H1 (cell line): ENCODE measurements at regions not wholly inside any gene's neighbourhood (a gene's known extent, or its start where the extent isn't known, plus 50 kb on each side); places are given as distances from the start of the nearest gene placed in this dataset.

ENCODE experiments used
- CTCF ChIA-PET: fragments of 300-600 bp; sonication (Branson Sonifier 250); formaldehyde crosslinking; loops from one replicate; lab custom pipeline; 2021; ENCODE audit not compliant: partially characterized antibody; lab: Charles Lee
- POLR2A ChIA-PET: fragments of 300-600 bp; sonication (Branson Sonifier 250); formaldehyde crosslinking; loops from one replicate; lab custom pipeline; 2021; ENCODE audit warnings: inconsistent platforms; ENCODE audit not compliant: partially characterized antibody; lab: Charles Lee
- DNase-seq, 2 experiments: peaks; one replicate each; pipeline versions ENCODE4 v3.0.0 to v3.0.0-alpha.2; 2010 to 2022; ENCODE audit warnings: low spot score in 2 of 2, low read depth in 1 of 2, mixed read lengths in 1 of 2
- FAIRE-seq: peaks from 2 replicates; lab custom pipeline; 2011; peaks lifted over from hg19 to GRCh38; lab: Jason Lieb, UNC
- H2AFZ ChIP-seq: 2 replicates; pipeline ENCODE4 v1.8.1; 2012; ENCODE audit warnings: low read length, inconsistent platforms
- H2AK5ac ChIP-seq: 2 replicates; pipeline ENCODE4 v1.6.1; 2013; ENCODE audit warnings: low read depth, low read length
- H2BK120ac ChIP-seq: replicated peaks from 2 replicates; pipeline ENCODE3; 2013; ENCODE audit warnings: low read depth, low read length, inconsistent platforms
- H2BK12ac ChIP-seq: 2 replicates; pipeline ENCODE4 v1.6.1; 2013; ENCODE audit warnings: low read depth, low read length
- H2BK15ac ChIP-seq: 2 replicates; pipeline ENCODE4 v1.6.1; 2013; ENCODE audit warnings: low read length
- H2BK20ac ChIP-seq: 2 replicates; pipeline ENCODE4 v1.6.1; 2013; ENCODE audit warnings: low read length
- H2BK5ac ChIP-seq: 2 replicates; pipeline ENCODE4 v1.6.1; 2013; ENCODE audit warnings: low read depth, low read length
- H3K14ac ChIP-seq: 2 replicates; pipeline ENCODE4 v1.6.1; 2013; ENCODE audit warnings: inconsistent platforms; ENCODE audit not compliant: insufficient read length
- H3K18ac ChIP-seq: 2 replicates; pipeline ENCODE4 v1.6.1; 2013; ENCODE audit warnings: low read length; ENCODE audit errors: extremely low read depth
- H3K23ac ChIP-seq: 2 replicates; pipeline ENCODE4 v1.6.1; 2013; ENCODE audit warnings: inconsistent platforms; ENCODE audit not compliant: insufficient read length
- H3K23me2 ChIP-seq: 2 replicates; pipeline ENCODE4 v1.6.1; 2013; ENCODE audit warnings: low read depth, low read length
- H3K27ac ChIP-seq: 2 replicates; pipeline ENCODE4 v1.6.1; 2011; ENCODE audit warnings: low read depth, low read length, inconsistent platforms
- H3K27me3 ChIP-seq, 4 experiments: replicated peaks in 1 of 4; 1 replicate in 1 of 4; 2 replicates in 3 of 4; pipeline versions ENCODE4 v1.6.1 to v1.8.1; 2011 to 2013; ENCODE audit warnings: low read length in 3 of 4, mild to moderate bottlenecking in 3 of 4, inconsistent platforms in 2 of 4, mixed read lengths in 2 of 4, moderate library complexity in 1 of 4; ENCODE audit not compliant: control insufficient read depth in 3 of 4, insufficient read depth in 3 of 4; ENCODE audit errors: extremely low read depth in 1 of 4
- H3K36me3 ChIP-seq, 4 experiments: 2 replicates each; pipeline versions ENCODE4 v1.6.1 to v1.8.1; 2011 to 2013; ENCODE audit warnings: mild to moderate bottlenecking in 4 of 4, low read length in 3 of 4, moderate library complexity in 2 of 4, control low read depth in 1 of 4, inconsistent platforms in 1 of 4; ENCODE audit not compliant: insufficient read depth in 4 of 4, control insufficient read depth in 2 of 4
- H3K4ac ChIP-seq: replicated peaks from 2 replicates; pipeline ENCODE3; 2013; ENCODE audit warnings: low read length, low read depth, mixed read lengths, inconsistent platforms; ENCODE audit not compliant: insufficient read length
- H3K4me1 ChIP-seq, 4 experiments: replicated peaks in 1 of 4; 1 replicate in 1 of 4; 2 replicates in 3 of 4; pipeline versions ENCODE4 v1.6.1 to v1.8.1; 2011 to 2013; ENCODE audit warnings: low read length in 3 of 4, inconsistent platforms in 2 of 4, mixed read lengths in 1 of 4; ENCODE audit not compliant: insufficient read depth in 4 of 4, control insufficient read depth in 3 of 4
- H3K4me2 ChIP-seq, 2 experiments: 2 replicates each; pipeline versions ENCODE4 v1.6.1 to v1.8.1; 2011 to 2013; ENCODE audit warnings: low read depth in 2 of 2, low read length in 2 of 2, control low read depth in 1 of 2, inconsistent platforms in 1 of 2, mild to moderate bottlenecking in 1 of 2; ENCODE audit not compliant: insufficient read depth in 1 of 2
- H3K4me3 ChIP-seq, 4 experiments: fragments of 200-600, 300-600 bp in 1 of 4; sonication (generic), shearing (Covaris generic), sonication (Bioruptor Twin) in 1 of 4; 2 replicates each; pipeline versions ENCODE4 v1.5.1 to v1.8.1; 2011 to 2016; ENCODE audit warnings: low read length in 4 of 4, low read depth in 3 of 4, control low read depth in 2 of 4, inconsistent platforms in 2 of 4, mild to moderate bottlenecking in 2 of 4, mixed read lengths in 1 of 4, moderate library complexity in 1 of 4; ENCODE audit not compliant: insufficient read depth in 2 of 4; ENCODE audit errors: extremely low read depth in 1 of 4
- H3K56ac ChIP-seq: replicated peaks from 2 replicates; pipeline ENCODE3; 2013; ENCODE audit warnings: low read depth, mild to moderate bottlenecking, mixed read lengths, low read length, inconsistent platforms; ENCODE audit not compliant: insufficient read length
- H3K79me1 ChIP-seq: 2 replicates; pipeline ENCODE4 v1.6.1; 2013; ENCODE audit warnings: low read depth, low read length, control low read depth
- H3K79me2 ChIP-seq, 2 experiments: 2 replicates each; pipeline versions ENCODE4 v1.6.1 to v1.8.1; 2012 to 2013; ENCODE audit warnings: low read length in 2 of 2, mild to moderate bottlenecking in 2 of 2, inconsistent platforms in 1 of 2; ENCODE audit not compliant: insufficient read depth in 2 of 2, control insufficient read depth in 1 of 2
- H3K9ac ChIP-seq, 4 experiments: replicated peaks in 1 of 4; 1 replicate in 1 of 4; 2 replicates in 3 of 4; pipeline versions ENCODE4 v1.6.1 to v1.8.1; 2011 to 2013; ENCODE audit warnings: low read depth in 3 of 4, low read length in 3 of 4, control low read depth in 2 of 4, mild to moderate bottlenecking in 2 of 4, moderate library complexity in 2 of 4, inconsistent platforms in 1 of 4; ENCODE audit errors: extremely low read depth in 1 of 4
- H3K9me3 ChIP-seq, 2 experiments: 2 replicates each; pipeline versions ENCODE4 v1.6.1 to v1.8.1; 2012 to 2013; ENCODE audit warnings: mild to moderate bottlenecking in 2 of 2, moderate library complexity in 2 of 2, control low read depth in 1 of 2, inconsistent platforms in 1 of 2, low read depth in 1 of 2, low read length in 1 of 2, mixed read lengths in 1 of 2; ENCODE audit not compliant: insufficient read depth in 2 of 2
- H4K20me1 ChIP-seq, 2 experiments: replicated peaks in 1 of 2; 2 replicates each; pipeline versions ENCODE3 to v1.8.1; 2011 to 2013; ENCODE audit warnings: inconsistent platforms in 2 of 2, low read length in 2 of 2, mild to moderate bottlenecking in 1 of 2; ENCODE audit not compliant: insufficient read depth in 2 of 2, control insufficient read depth in 1 of 2
- H4K5ac ChIP-seq: 2 replicates; pipeline ENCODE4 v1.6.1; 2013; ENCODE audit warnings: low read length, low read depth, mixed read lengths, inconsistent platforms; ENCODE audit not compliant: insufficient read length
- H4K8ac ChIP-seq: 2 replicates; pipeline ENCODE4 v1.8.0; 2013; ENCODE audit warnings: mild to moderate bottlenecking, moderate library complexity, low read length, inconsistent platforms; ENCODE audit not compliant: insufficient read depth; ENCODE audit errors: extremely low read depth
- H4K91ac ChIP-seq: replicated peaks from 2 replicates; pipeline ENCODE3; 2013; ENCODE audit warnings: low read length, mixed read lengths, inconsistent platforms; ENCODE audit not compliant: insufficient read length
- CHD1 ChIP-seq: IDR thresholded peaks from 2 replicates; pipeline ENCODE4 v1.6.1; 2012; ENCODE audit warnings: low read depth, low read length, improper control_type of control experiment
- CTBP2 ChIP-seq: IDR thresholded peaks from 2 replicates; pipeline ENCODE4 v1.7.0; 2011; ENCODE audit warnings: borderline replicate concordance, mild to moderate bottlenecking, moderate library complexity, mixed read lengths, low read length; ENCODE audit not compliant: insufficient read depth, insufficient read length
- KDM4A ChIP-seq: IDR thresholded peaks from one replicate; pipeline ENCODE4 v1.7.1; 2012; ENCODE audit warnings: low read depth, mild to moderate bottlenecking, moderate library complexity, low read length, inconsistent platforms; ENCODE audit not compliant: severe bottlenecking
- POU5F1 ChIP-seq: IDR thresholded peaks from 2 replicates; pipeline ENCODE4 v1.6.1; 2011; ENCODE audit warnings: low read depth, mild to moderate bottlenecking, low read length, moderate library complexity
- RFX5 ChIP-seq: IDR thresholded peaks from 2 replicates; pipeline ENCODE4 v1.6.1; 2011; ENCODE audit warnings: low read depth, low read length, improper control_type of control experiment, borderline replicate concordance
- WGBS, 2 experiments: shearing (Covaris generic) in 1 of 2; methylation state at CpG; one replicate each; pipeline versions ENCODE4 v1.1.6 to v1.1.7; 2013 to 2015; ENCODE audit warnings: low lambda C conversion rate in 2 of 2, mixed read lengths in 2 of 2, inconsistent platforms in 1 of 2, low coverage in 1 of 2, missing lambda C conversion rate in 1 of 2; ENCODE audit not compliant: insufficient replicate concordance in 2 of 2, insufficient coverage in 1 of 2, insufficient read length in 1 of 2; ENCODE audit errors: extremely low coverage in 1 of 2, missing lambda C conversion rate in 1 of 2; 5-methylcytosine and 5-hydroxymethylcytosine counted together
- TF ChIP-seq, protein P1 (sequence below): IDR thresholded peaks from 2 replicates; pipeline ENCODE4 v1.6.1; 2011; ENCODE audit warnings: low read depth, mild to moderate bottlenecking, low read length; ENCODE audit not compliant: insufficient read depth

- WGBS, 2 experiments: 72% methylated on average over 3 of the region's 3 CpGs; no CpG with 5 or more reads in 1 of the 2 experiments
- no peaks in the 10 kb centered on the region for H3K9me3 ChIP-seq
- no peak overlapping the region for H2BK120ac ChIP-seq
- H3K4me2 ChIP-seq: no peak overlapping the region
- H3K79me2 ChIP-seq: no peaks in the 10 kb centered on the region
- no peak for FAIRE-seq
- no peaks in the 10 kb centered on the region for H4K20me1 ChIP-seq
- no peak overlapping the region for H3K23ac ChIP-seq
- H3K18ac ChIP-seq: no peak overlapping the region
- H2BK20ac ChIP-seq: no peak overlapping the region
- H2BK5ac ChIP-seq: no peak overlapping the region
- H2BK12ac ChIP-seq: no peak overlapping the region
- H3K27me3 ChIP-seq: no peaks in the 10 kb centered on the region
- H4K8ac ChIP-seq: no peak overlapping the region
- H3K14ac ChIP-seq: no peak overlapping the region
- no peak overlapping the region for H3K56ac ChIP-seq
- H2BK15ac ChIP-seq: no peak overlapping the region
- no peak overlapping the region for H3K4ac ChIP-seq
- DNase-seq: no peak
- H2AFZ ChIP-seq: no peak overlapping the region
- H3K23me2 ChIP-seq: no peaks in the 10 kb centered on the region; the same call in 1 of the 2 replicates
- no peak overlapping the region for H4K91ac ChIP-seq
- POLR2A ChIA-PET: interaction anchor here (1.0 kb wide), 1 partner anchor 9 kb away, joined by 3 read pairs; no protein-coding TSS in a partner anchor
- no peak overlapping the region for H3K9ac ChIP-seq
- H3K36me3 ChIP-seq: no peaks in the 10 kb centered on the region
- CTCF ChIA-PET: interaction anchor here (1.0 kb wide), 1 partner anchor 134 kb away, joined by 3 read pairs; no protein-coding TSS in a partner anchor
- H3K4me3 ChIP-seq: no peak overlapping the region
- no peaks in the 10 kb centered on the region for H3K4me1 ChIP-seq
- H4K5ac ChIP-seq: no peak overlapping the region
- H3K79me1 ChIP-seq: no peaks in the 10 kb centered on the region
- TF ChIP-seq, protein P1, sequence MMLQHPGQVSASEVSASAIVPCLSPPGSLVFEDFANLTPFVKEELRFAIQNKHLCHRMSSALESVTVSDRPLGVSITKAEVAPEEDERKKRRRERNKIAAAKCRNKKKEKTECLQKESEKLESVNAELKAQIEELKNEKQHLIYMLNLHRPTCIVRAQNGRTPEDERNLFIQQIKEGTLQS: no peak
- TF ChIP-seq CTBP2 (no peak), KDM4A (no peak), RFX5 (no peak), POU5F1 (no peak), CHD1 (no peak)
- TF ChIP-seq, all 59 proteins: peak for 0
- Histone ChIP-seq H3K27ac (no peak overlapping the region), H2AK5ac (no peak overlapping the region)
Observed at GRCh38 chr10:120087109-120087508, 194.6 kb downstream of the SEC23IP start.
